ENCODE measurements at regions not wholly inside any gene's neighbourhood (a gene's known extent, or its start where the extent isn't known, plus 50 kb on each side); places are given as distances from the start of the nearest gene placed in this dataset.
"Not testable (repeated sequence)": the region's sequence is repeated elsewhere in the genome, so short reads cannot be mapped to it uniquely, and the experiment has no call there.

DNA sequence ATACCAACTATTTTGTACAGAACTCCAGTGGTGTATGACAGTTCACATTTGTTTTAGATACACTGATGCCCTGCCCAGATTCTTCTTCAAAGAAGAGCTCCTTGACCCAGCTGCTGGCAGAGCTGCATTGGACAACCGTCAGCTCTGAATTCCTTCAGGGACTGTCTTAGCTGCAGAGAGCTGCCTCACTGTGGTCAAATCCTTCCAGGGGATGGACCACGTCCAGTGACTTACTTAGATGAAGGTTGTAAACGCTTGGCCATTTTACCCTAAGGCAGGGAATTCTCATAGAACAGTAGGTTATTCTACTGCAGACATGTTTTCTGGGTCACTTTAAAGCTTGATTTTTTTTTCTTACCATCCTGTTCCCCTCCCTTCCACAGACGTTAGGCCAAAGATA lies 905.0 kb upstream of the ATXN7L3B start:
- DNase-seq (ENCODE audit: extremely low spot score, unreplicated experiment) = no peak
- H3K36me3 Mint-ChIP-seq (ENCODE audit: unreplicated experiment) = no peaks in the 10 kb centered on the region
- no peaks in the 10 kb centered on the region for H3K27me3 Mint-ChIP-seq (ENCODE audit: unreplicated experiment)
- H3K4me1 Mint-ChIP-seq (ENCODE audit: unreplicated experiment) = no peaks in the 10 kb centered on the region
- H3K9me3 Mint-ChIP-seq (ENCODE audit: unreplicated experiment) = peaks cover 4% of the 10 kb centered on the region
- no peak overlapping the region for H3K27ac Mint-ChIP-seq (ENCODE audit: unreplicated experiment)
- TF ChIP-seq, protein P1, sequence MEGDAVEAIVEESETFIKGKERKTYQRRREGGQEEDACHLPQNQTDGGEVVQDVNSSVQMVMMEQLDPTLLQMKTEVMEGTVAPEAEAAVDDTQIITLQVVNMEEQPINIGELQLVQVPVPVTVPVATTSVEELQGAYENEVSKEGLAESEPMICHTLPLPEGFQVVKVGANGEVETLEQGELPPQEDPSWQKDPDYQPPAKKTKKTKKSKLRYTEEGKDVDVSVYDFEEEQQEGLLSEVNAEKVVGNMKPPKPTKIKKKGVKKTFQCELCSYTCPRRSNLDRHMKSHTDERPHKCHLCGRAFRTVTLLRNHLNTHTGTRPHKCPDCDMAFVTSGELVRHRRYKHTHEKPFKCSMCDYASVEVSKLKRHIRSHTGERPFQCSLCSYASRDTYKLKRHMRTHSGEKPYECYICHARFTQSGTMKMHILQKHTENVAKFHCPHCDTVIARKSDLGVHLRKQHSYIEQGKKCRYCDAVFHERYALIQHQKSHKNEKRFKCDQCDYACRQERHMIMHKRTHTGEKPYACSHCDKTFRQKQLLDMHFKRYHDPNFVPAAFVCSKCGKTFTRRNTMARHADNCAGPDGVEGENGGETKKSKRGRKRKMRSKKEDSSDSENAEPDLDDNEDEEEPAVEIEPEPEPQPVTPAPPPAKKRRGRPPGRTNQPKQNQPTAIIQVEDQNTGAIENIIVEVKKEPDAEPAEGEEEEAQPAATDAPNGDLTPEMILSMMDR (IDR thresholded peaks at IDR 0.05) = no peak
- no peak overlapping the region for H3K4me3 Mint-ChIP-seq (ENCODE audit: unreplicated experiment)

DNA sequence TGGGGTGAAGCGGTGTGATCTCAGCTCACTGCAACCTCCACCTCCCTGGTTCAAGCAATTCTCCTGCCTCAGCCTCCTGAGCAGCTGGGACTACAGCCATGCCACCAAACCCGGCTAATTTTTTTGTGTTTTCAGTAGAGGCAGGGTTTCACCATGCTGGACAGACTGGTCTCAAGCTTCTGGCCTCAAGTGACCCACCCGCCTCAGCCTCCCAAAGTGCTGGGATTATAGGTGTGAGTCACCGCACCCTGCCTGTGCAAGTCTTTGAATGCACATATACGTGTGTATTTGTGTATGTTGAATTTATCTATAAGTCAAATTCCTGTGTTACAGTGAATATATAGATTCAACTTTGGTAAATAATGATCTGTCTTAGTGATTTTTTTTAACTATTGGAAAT lies 898.2 kb upstream of the ATXN7L3B start:
- not testable (repeated sequence) for H3K4me3 Mint-ChIP-seq (ENCODE audit: unreplicated experiment); DNase-seq (ENCODE audit: extremely low spot score, unreplicated experiment); H3K36me3 Mint-ChIP-seq (ENCODE audit: unreplicated experiment); H3K27ac Mint-ChIP-seq (ENCODE audit: unreplicated experiment); H3K27me3 Mint-ChIP-seq (ENCODE audit: unreplicated experiment); H3K4me1 Mint-ChIP-seq (ENCODE audit: unreplicated experiment)
- H3K9me3 Mint-ChIP-seq (ENCODE audit: unreplicated experiment) = peaks cover 13% of the 10 kb centered on the region

DNA sequence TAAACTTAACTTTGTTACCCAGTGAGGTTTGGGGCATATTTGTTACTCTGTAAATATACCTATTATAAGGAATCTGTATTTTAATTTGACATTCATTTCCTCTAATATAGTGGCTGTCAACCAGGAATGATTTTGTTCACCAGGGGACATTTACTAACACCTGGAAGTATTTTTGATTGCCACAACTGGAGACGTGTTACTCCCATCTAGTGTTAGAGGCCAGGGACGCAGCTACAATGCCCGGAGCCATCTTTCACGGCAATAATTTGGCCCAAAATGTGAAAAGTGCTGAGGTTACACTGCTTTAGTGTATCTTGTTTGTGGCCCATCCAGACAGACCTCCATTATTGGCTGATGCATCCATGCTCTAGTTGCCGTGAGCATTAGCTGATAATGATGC lies 881.3 kb upstream of the ATXN7L3B start:
- DNase-seq (ENCODE audit: extremely low spot score, unreplicated experiment) = no peak
- no peak overlapping the region for H3K27ac Mint-ChIP-seq (ENCODE audit: unreplicated experiment)
- no peaks in the 10 kb centered on the region for H3K27me3 Mint-ChIP-seq (ENCODE audit: unreplicated experiment)
- TF ChIP-seq, protein P1 (IDR thresholded peaks at IDR 0.05) = no peak
- H3K9me3 Mint-ChIP-seq (ENCODE audit: unreplicated experiment) = peaks cover 6% of the 10 kb centered on the region
- no peaks in the 10 kb centered on the region for H3K36me3 Mint-ChIP-seq (ENCODE audit: unreplicated experiment)
- no peaks in the 10 kb centered on the region for H3K4me1 Mint-ChIP-seq (ENCODE audit: unreplicated experiment)
- no peak overlapping the region for H3K4me3 Mint-ChIP-seq (ENCODE audit: unreplicated experiment)

DNA sequence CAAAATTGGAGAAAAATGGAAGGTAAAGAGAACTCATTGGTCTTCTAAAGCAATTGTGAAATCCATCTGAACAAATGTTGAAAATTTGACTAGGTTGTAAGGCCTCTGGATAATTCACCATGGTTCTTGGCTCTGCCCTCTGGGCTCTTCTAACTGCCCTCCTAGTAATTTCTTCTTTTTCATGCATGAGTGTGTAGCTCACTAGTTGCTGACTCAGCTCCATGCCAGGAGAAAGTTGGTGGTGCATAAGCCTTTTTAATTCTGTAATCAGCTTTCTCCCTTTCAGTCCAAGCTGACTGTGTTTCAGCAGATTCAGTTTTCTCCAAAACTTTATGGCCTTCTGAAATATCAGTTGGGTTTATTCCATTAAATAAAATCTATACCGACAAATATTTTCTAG lies 877.8 kb upstream of the ATXN7L3B start:
- Mint-ChIP-seq H3K9me3 (ENCODE audit: unreplicated experiment) (no peaks in the 10 kb centered on the region), H3K27ac (ENCODE audit: unreplicated experiment) (no peak overlapping the region), H3K4me1 (ENCODE audit: unreplicated experiment) (no peaks in the 10 kb centered on the region), H3K4me3 (ENCODE audit: unreplicated experiment) (no peak overlapping the region), H3K36me3 (ENCODE audit: unreplicated experiment) (no peaks in the 10 kb centered on the region), H3K27me3 (ENCODE audit: unreplicated experiment) (no peaks in the 10 kb centered on the region)
- TF ChIP-seq, protein P1 (IDR thresholded peaks at IDR 0.05) = no peak
- no peak for DNase-seq (ENCODE audit: extremely low spot score, unreplicated experiment)

DNA sequence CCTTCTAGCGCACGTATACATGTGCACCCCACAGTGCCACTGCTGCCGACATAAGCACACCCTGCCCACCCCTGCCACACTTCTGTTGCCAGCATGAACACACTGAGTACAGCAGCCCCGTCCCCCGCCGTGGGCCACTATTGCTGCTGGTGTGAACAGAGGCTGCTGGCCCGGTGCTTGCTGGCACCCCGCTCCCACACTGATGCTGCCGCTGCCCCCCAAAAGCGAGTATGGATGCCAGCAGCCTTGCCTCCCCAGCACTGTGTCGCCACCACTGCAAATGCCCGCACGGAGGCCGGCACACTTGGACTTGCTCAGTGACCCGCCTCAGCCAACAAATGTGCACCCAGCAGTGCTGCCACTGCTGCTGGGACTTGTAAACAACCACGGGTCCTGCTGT lies 872.4 kb upstream of the ATXN7L3B start:
- TF ChIP-seq, protein P1 (IDR thresholded peaks at IDR 0.05) = no peak
- Mint-ChIP-seq H3K4me3 (ENCODE audit: unreplicated experiment) (no peak overlapping the region), H3K27me3 (ENCODE audit: unreplicated experiment) (no peaks in the 10 kb centered on the region), H3K4me1 (ENCODE audit: unreplicated experiment) (no peaks in the 10 kb centered on the region), H3K27ac (ENCODE audit: unreplicated experiment) (no peak overlapping the region), H3K36me3 (ENCODE audit: unreplicated experiment) (no peaks in the 10 kb centered on the region), H3K9me3 (ENCODE audit: unreplicated experiment) (peaks cover under 1% of the 10 kb centered on the region)
- no peak for DNase-seq (ENCODE audit: extremely low spot score, unreplicated experiment)

DNA sequence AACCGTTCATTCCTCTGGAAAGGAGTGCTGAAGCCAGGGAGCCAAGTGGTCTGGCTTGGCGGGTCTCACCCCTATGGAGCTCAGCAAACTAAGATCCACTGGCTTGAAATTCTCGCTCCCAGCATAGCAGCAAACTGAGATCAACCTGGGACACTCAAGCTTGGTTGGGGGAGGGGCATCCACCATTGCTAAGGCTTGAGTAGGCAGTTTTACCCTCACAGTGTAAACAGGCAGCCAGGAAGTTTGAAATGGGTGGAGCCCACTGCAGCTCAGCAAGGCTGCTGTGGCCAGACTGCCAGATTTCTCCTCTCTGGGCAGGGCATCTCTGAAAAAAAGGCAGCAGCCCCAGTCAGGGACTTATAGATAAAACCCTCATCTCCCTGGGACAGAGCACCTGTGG lies 866.1 kb upstream of the ATXN7L3B start:
- H3K9me3 Mint-ChIP-seq (ENCODE audit: unreplicated experiment); DNase-seq (ENCODE audit: extremely low spot score, unreplicated experiment); H3K27ac Mint-ChIP-seq (ENCODE audit: unreplicated experiment); H3K36me3 Mint-ChIP-seq (ENCODE audit: unreplicated experiment); H3K27me3 Mint-ChIP-seq (ENCODE audit: unreplicated experiment); H3K4me1 Mint-ChIP-seq (ENCODE audit: unreplicated experiment); H3K4me3 Mint-ChIP-seq (ENCODE audit: unreplicated experiment): not testable (repeated sequence)
